ENCODE measurements at regions not wholly inside any gene's neighbourhood (a gene's known extent, or its start where the extent isn't known, plus 50 kb on each side); places are given as distances from the start of the nearest gene placed in this dataset.

GRCh38 chr9:24333629-24334028 lies 212.1 kb downstream of the IZUMO3 start:
- TF ChIP-seq POLR2A (IDR thresholded peaks at IDR 0.05) (no peak), CTCF (IDR thresholded peaks at IDR 0.05) (no peak)

Measured in lower leg skin (tissue), 3 donors.